IMR-90 (cell line): ENCODE measurements at regions not wholly inside any gene's neighbourhood (a gene's known extent, or its start where the extent isn't known, plus 50 kb on each side); places are given as distances from the start of the nearest gene placed in this dataset.
A peak's percentile ranks its signal among the peaks of the same experiment; 100 is the strongest.

ENCODE experiments used
- ATAC-seq: fragments of 200-7000 bp; cut with Tn5 transposase; 2 replicates; pipeline ENCODE4 v1.9.1; 2020; ENCODE audit warnings: low read depth, mild to moderate bottlenecking, moderate library complexity
- BruUV-seq: library from RNA; stranded (reverse); fragments of 400-500 nt; replicated peaks from 2 replicates; lab custom pipeline; 2021; lab: Mats Ljungman, UMichigan
- CTCF ChIA-PET: fragments of 300-600 bp; formaldehyde crosslinking; extraction: SDS; loops from one replicate; lab custom pipeline; 2021; ENCODE audit warnings: antibody characterized with exemption; lab: Yijun Ruan, JAX
- POLR2A ChIA-PET: fragments of 300-600 bp; sonication (Branson Sonifier 250); formaldehyde crosslinking; loops from one replicate; lab custom pipeline; 2022; ENCODE audit warnings: antibody characterized with exemption; ENCODE audit not compliant: unreplicated experiment; lab: Charles Lee
- DNase-seq: peaks from one replicate; pipeline ENCODE4 v3.0.0; 2013
- H2AFZ ChIP-seq: replicated peaks from 2 replicates; pipeline ENCODE3; 2013; ENCODE audit warnings: low read length, mild to moderate bottlenecking; ENCODE audit not compliant: poor library complexity
- H2AK5ac ChIP-seq: 2 replicates; pipeline ENCODE4 v1.6.1; 2013; ENCODE audit warnings: low read depth, low read length, inconsistent platforms
- H2AK9ac ChIP-seq: replicated peaks from 2 replicates; pipeline ENCODE3; 2013; ENCODE audit warnings: mild to moderate bottlenecking, low read depth, low read length, moderate library complexity; ENCODE audit not compliant: poor library complexity
- H2BK120ac ChIP-seq: 2 replicates; pipeline ENCODE4 v1.6.1; 2013; ENCODE audit warnings: low read depth, low read length, inconsistent platforms
- H2BK15ac ChIP-seq: 3 replicates; pipeline ENCODE4 v1.6.1; 2013; ENCODE audit warnings: low read depth, low read length, inconsistent platforms
- H2BK20ac ChIP-seq: 2 replicates; pipeline ENCODE4 v1.6.1; 2013; ENCODE audit warnings: low read depth, mild to moderate bottlenecking, inconsistent platforms, low read length, moderate library complexity
- H2BK5ac ChIP-seq: 2 replicates; pipeline ENCODE4 v1.6.1; 2013; ENCODE audit warnings: mild to moderate bottlenecking, low read depth, low read length, inconsistent platforms; ENCODE audit not compliant: poor library complexity, severe bottlenecking
- H3K14ac ChIP-seq: replicated peaks from 2 replicates; pipeline ENCODE4 v1.6.1; 2013; ENCODE audit warnings: low read depth, low read length, inconsistent platforms
- H3K18ac ChIP-seq: 2 replicates; pipeline ENCODE4 v1.6.1; 2013; ENCODE audit warnings: low read depth, low read length, control low read depth
- H3K23ac ChIP-seq: 2 replicates; pipeline ENCODE4 v1.6.1; 2013; ENCODE audit warnings: low read depth, low read length, inconsistent platforms
- H3K27ac ChIP-seq: 2 replicates; pipeline ENCODE4 v1.5.1; 2013; ENCODE audit warnings: mild to moderate bottlenecking, control low read depth, low read length; ENCODE audit not compliant: insufficient read depth
- H3K27me3 ChIP-seq: 2 replicates; pipeline ENCODE4 v1.6.1; 2013; ENCODE audit warnings: low read length; ENCODE audit not compliant: control insufficient read depth, insufficient read depth
- H3K36me3 ChIP-seq: 2 replicates; pipeline ENCODE4 v1.6.1; 2013; ENCODE audit warnings: low read length, mixed read lengths; ENCODE audit not compliant: control insufficient read depth, insufficient read depth
- H3K4ac ChIP-seq: 2 replicates; pipeline ENCODE4 v1.6.1; 2013; ENCODE audit warnings: low read depth, low read length, inconsistent platforms
- H3K4me1 ChIP-seq: 2 replicates; pipeline ENCODE4 v1.6.1; 2013; ENCODE audit warnings: low read length, mixed read lengths; ENCODE audit not compliant: control insufficient read depth, insufficient read depth
- H3K4me2 ChIP-seq: 2 replicates; pipeline ENCODE4 v1.6.1; 2013; ENCODE audit warnings: low read depth, mild to moderate bottlenecking, control low read depth, low read length, moderate library complexity
- H3K4me3 ChIP-seq: 2 replicates; pipeline ENCODE4 v1.5.1; 2013; ENCODE audit warnings: low read depth, mild to moderate bottlenecking, control low read depth, low read length, moderate library complexity; ENCODE audit not compliant: insufficient read depth
- H3K56ac ChIP-seq: 2 replicates; pipeline ENCODE4 v1.6.1; 2013; ENCODE audit warnings: low read length, inconsistent platforms; ENCODE audit not compliant: insufficient read depth; ENCODE audit errors: extremely low read depth
- H3K79me1 ChIP-seq, 2 experiments: 2 replicates each; pipeline ENCODE4 v1.6.1; 2013; ENCODE audit warnings: low read length in 2 of 2, inconsistent platforms in 1 of 2, low read depth in 1 of 2
- H3K9ac ChIP-seq: 2 replicates; pipeline ENCODE4 v1.6.1; 2013; ENCODE audit warnings: low read depth, low read length, control low read depth
- H3K9me1 ChIP-seq: 2 replicates; pipeline ENCODE4 v1.6.1; 2013; ENCODE audit warnings: low read length, inconsistent platforms; ENCODE audit not compliant: insufficient read depth
- H3K9me3 ChIP-seq: 2 replicates; pipeline ENCODE4 v1.6.1; 2013; ENCODE audit warnings: low read length; ENCODE audit not compliant: control insufficient read depth, insufficient read depth
- H4K20me1 ChIP-seq: 2 replicates; pipeline ENCODE4 v1.6.1; 2013; ENCODE audit warnings: low read length, inconsistent platforms; ENCODE audit not compliant: insufficient read depth
- H4K5ac ChIP-seq: 2 replicates; pipeline ENCODE4 v1.6.1; 2013; ENCODE audit warnings: mild to moderate bottlenecking, low read depth, low read length, control low read depth
- H4K8ac ChIP-seq, 2 experiments: 2 replicates each; pipeline ENCODE4 v1.6.1; 2013; ENCODE audit warnings: low read depth in 2 of 2, low read length in 2 of 2, control low read depth in 1 of 2, inconsistent platforms in 1 of 2
- H4K91ac ChIP-seq: 2 replicates; pipeline ENCODE4 v1.6.1; 2013; ENCODE audit warnings: low read depth, low read length, inconsistent platforms; ENCODE audit not compliant: insufficient read depth
- CEBPB ChIP-seq: IDR thresholded peaks from 2 replicates; pipeline ENCODE4 v1.6.1; 2012; ENCODE audit warnings: low read depth, low read length, improper control_type of control experiment
- FOS ChIP-seq: fragments of 150-350 bp; IDR thresholded peaks from 2 replicates; pipeline ENCODE4 v1.6.1; 2016; ENCODE audit warnings: low read depth, low read length
- MAZ ChIP-seq: IDR thresholded peaks from 2 replicates; pipeline ENCODE4 v1.6.1; 2012; ENCODE audit warnings: low read depth, mild to moderate bottlenecking, low read length, improper control_type of control experiment, moderate library complexity, borderline replicate concordance
- MXI1 ChIP-seq: IDR thresholded peaks from 2 replicates; pipeline ENCODE4 v1.6.1; 2012; ENCODE audit warnings: low read depth, mild to moderate bottlenecking, low read length, moderate library complexity, borderline replicate concordance
- WGBS, 2 experiments: methylation state at CpG; one replicate each; pipeline versions ENCODE4 v1.1.5 to v1.1.7; 2013; ENCODE audit warnings: missing lambda C conversion rate in 2 of 2; ENCODE audit not compliant: insufficient read length in 1 of 2; ENCODE audit errors: extremely low coverage in 2 of 2; 5-methylcytosine and 5-hydroxymethylcytosine counted together
- dilution Hi-C: fragments of 300-500 bp; cut with HindIII; formaldehyde crosslinking; loops from one replicate; pipeline ENCODE4 v1.14.3; 2018; ENCODE audit warnings: low sequenced_read_pairs; ENCODE audit not compliant: unreplicated experiment
- in situ Hi-C: fragments of 300-500 bp; cut with MboI; formaldehyde crosslinking; loops from 3 replicates; pipeline ENCODE4 v1.14.3; 2019; ENCODE audit warnings: low sequenced_read_pairs, inconsistent platforms, mixed read lengths
- intact Hi-C: fragments of 100-400 bp; cut with micrococcal nuclease; formaldehyde crosslinking; loops from 2 replicates; pipeline ENCODE4 v1.10.0; 2022

DNA sequence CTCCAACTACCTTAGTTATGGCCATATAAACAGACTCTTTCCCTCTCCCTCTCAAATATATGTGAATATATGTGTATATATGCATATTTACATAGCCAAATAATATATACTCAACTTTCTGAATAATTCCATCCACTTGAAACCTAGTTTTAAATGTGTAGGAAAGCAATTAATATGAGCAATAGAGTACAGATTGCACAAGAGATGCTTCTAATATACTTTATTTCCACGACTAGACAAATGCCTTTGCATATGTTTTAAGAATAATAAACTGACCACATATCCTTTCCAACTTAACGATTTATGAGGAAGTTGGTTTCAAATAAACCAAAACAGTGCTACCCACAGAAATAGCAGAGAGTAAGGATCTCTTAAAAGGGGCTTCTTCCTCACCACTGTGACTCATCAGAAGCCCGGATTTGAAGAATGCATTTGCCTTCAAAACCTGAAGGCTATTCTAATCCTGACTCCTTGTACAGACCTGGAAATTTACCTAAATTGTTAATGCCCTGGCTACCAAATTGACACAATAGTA lies 266.3 kb downstream of the AHR start:
- DNase-seq, result peak; percentile 90
- BruUV-seq, result no TSS peak

More for the DNA sequence above, 266.3 kb downstream of the AHR start:
- Histone ChIP-seq H3K4me3 (no peak overlapping the region), H2AK9ac (no peak overlapping the region), H2AFZ (no peak overlapping the region), H3K14ac (no peak overlapping the region), H3K9me1 (no peaks in the 10 kb centered on the region), H3K4me1 (no peaks in the 10 kb centered on the region), H2BK15ac (no peak overlapping the region), H2BK120ac (no peak overlapping the region), H3K9me3 (no peaks in the 10 kb centered on the region), H3K4me2 (no peak overlapping the region), H2BK20ac (no peak overlapping the region), H4K20me1 (no peaks in the 10 kb centered on the region), H2AK5ac (no peak overlapping the region), H4K5ac (no peak overlapping the region), H3K27me3 (no peaks in the 10 kb centered on the region), H3K23ac (no peak overlapping the region), H3K4ac (no peak overlapping the region), H3K36me3 (no peaks in the 10 kb centered on the region), H4K8ac (no peak overlapping the region), H4K91ac (no peak overlapping the region), H2BK5ac (no peak overlapping the region), H3K79me1 (no peaks in the 10 kb centered on the region), H3K27ac (no peak overlapping the region), H3K18ac (no peak overlapping the region), H3K56ac (no peak overlapping the region), H3K9ac (no peak overlapping the region)
- in situ Hi-C loops, result no loop called here
- TF ChIP-seq MAZ, result no peak
- no peak for TF ChIP-seq MXI1
- TF ChIP-seq FOS, result peak; percentile 43
- TF ChIP-seq CEBPB, result peak; percentile 94
- dilution Hi-C loops, result no loop called here
- ChIA-PET POLR2A (no interaction called here), CTCF (no interaction called here)
- peak; percentile 93 for ATAC-seq
- intact Hi-C loops, result no loop called here
- no CpG with 5 or more reads among the region's 3 CpGs for WGBS, 2 experiments
